WTC11 (cell line): ENCODE measurements at regions not wholly inside any gene's neighbourhood (a gene's known extent, or its start where the extent isn't known, plus 50 kb on each side); places are given as distances from the start of the nearest gene placed in this dataset.

ENCODE experiments used
- CBFB ChIP-seq: sonication (generic); formaldehyde crosslinking; IDR thresholded peaks from 2 replicates; pipeline ENCODE4 v1.8.1; 2022; ENCODE audit warnings: mild to moderate bottlenecking, low read depth, missing genetic modification reagents
- CTCF ChIP-seq: fragments of 200-600 bp; IDR thresholded peaks from 2 replicates; pipeline ENCODE4 v1.8.0; 2022; ENCODE audit warnings: antibody characterized with exemption
- E2F1 ChIP-seq: sonication (generic); formaldehyde crosslinking; IDR thresholded peaks from 2 replicates; pipeline ENCODE4 v1.8.0; 2022; ENCODE audit warnings: mild to moderate bottlenecking, missing genetic modification reagents
- ESRRA ChIP-seq: sonication (generic); formaldehyde crosslinking; IDR thresholded peaks from 2 replicates; pipeline ENCODE4 v1.8.1; 2022; ENCODE audit warnings: mild to moderate bottlenecking, missing genetic modification reagents, borderline replicate concordance
- IRF1 ChIP-seq: sonication (generic); formaldehyde crosslinking; IDR thresholded peaks from 2 replicates; pipeline ENCODE4 v1.8.0; 2023; ENCODE audit warnings: missing genetic modification reagents
- MAX ChIP-seq: sonication (generic); formaldehyde crosslinking; IDR thresholded peaks from 2 replicates; pipeline ENCODE4 v1.8.0; 2022; ENCODE audit warnings: mild to moderate bottlenecking, missing genetic modification reagents
- OVOL2 ChIP-seq: fragments of 250-450 bp; sonication (Bioruptor Pico); IDR thresholded peaks from 2 replicates; pipeline ENCODE4 v1.9.0; 2021; ENCODE audit warnings: mild to moderate bottlenecking, borderline replicate concordance
- SP1 ChIP-seq: sonication (generic); formaldehyde crosslinking; conservative IDR thresholded peaks from 2 replicates; pipeline ENCODE4 v1.8.1; 2022; ENCODE audit warnings: missing genetic modification reagents
- TEAD4 ChIP-seq: sonication (generic); formaldehyde crosslinking; IDR thresholded peaks from 2 replicates; pipeline ENCODE4 v1.8.0; 2022; ENCODE audit warnings: mild to moderate bottlenecking, missing genetic modification reagents
- ZNF138 ChIP-seq: sonication (generic); formaldehyde crosslinking; conservative IDR thresholded peaks from 2 replicates; pipeline ENCODE4 v1.8.1; 2022; ENCODE audit warnings: mild to moderate bottlenecking, moderate library complexity, missing genetic modification reagents
- ZNF263 ChIP-seq: sonication (generic); formaldehyde crosslinking; IDR thresholded peaks from 2 replicates; pipeline ENCODE4 v1.8.1; 2022; ENCODE audit warnings: low read depth, mild to moderate bottlenecking, moderate library complexity, missing genetic modification reagents

DNA sequence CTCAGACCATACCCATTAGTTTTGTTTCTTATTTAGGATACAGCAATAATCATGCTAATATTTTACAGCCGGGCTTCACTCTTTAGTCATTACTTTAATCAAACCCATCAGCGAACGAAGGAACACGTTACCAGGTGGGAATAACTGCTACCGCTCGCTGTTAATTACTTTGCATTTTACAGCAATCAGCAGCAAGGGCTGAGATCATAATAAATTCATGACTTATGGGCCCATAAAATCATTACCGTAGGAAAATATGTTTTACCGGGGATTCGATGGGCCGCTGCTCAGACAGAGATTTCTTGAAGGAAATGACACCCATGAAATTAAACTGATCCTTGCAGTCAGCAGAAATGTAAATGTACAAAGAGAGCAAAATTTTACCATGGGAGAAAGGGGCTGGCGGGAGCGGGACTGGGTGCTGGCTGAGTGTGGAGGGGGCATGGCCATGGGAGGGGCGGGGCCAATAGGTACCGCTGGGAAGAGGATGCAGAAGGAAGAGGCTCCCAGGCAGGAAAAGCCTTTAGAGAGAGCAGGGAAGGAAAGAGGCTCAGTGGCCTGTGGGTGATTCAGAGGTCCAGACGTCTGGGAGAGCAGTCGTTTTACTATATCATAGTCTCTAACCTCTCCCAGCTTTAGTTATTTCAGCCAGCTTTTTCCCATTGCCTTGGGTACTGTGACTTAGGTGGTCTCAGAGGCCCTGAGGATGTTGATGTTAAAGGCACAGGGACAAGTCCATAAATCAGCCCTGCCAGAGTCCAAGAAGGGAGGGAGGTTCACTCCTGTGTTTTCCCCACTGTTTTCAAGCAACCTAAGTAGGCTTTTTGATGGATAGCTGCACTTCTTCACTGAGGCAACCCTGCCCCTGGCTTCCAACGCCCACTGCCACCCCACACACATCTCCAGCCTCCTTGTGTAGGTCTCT lies 258.9 kb downstream of the SEC16B start:
- TF ChIP-seq ZNF263 (CRISPR knock-in tag) = no peak
- TF ChIP-seq SP1 (CRISPR knock-in tag) = no peak
- TF ChIP-seq CTCF = no peak
- TF ChIP-seq E2F1 (CRISPR knock-in tag) = no peak
- no peak for TF ChIP-seq CBFB (CRISPR knock-in tag)
- TF ChIP-seq ZNF138 (CRISPR knock-in tag) = no peak
- TF ChIP-seq IRF1 (CRISPR knock-in tag) = no peak
- no peak for TF ChIP-seq ESRRA (CRISPR knock-in tag)
- no peak for TF ChIP-seq TEAD4 (CRISPR knock-in tag)
- TF ChIP-seq MAX (CRISPR knock-in tag) = no peak
- no peak for TF ChIP-seq OVOL2 (CRISPR knock-in tag)
